BJ (cell line): ENCODE measurements at regions not wholly inside any gene's neighbourhood (a gene's known extent, or its start where the extent isn't known, plus 50 kb on each side); places are given as distances from the start of the nearest gene placed in this dataset.

ENCODE experiments used
- CTCF ChIA-PET: fragments of 350-600 bp; formaldehyde crosslinking; extraction: SDS; loops from one replicate; lab custom pipeline; 2021; ENCODE audit warnings: antibody characterized with exemption, inconsistent platforms; lab: Yijun Ruan, JAX
- POLR2A ChIA-PET: fragments of 300-600 bp; sonication (Branson Sonifier 250); formaldehyde crosslinking; extraction: SDS; loops from one replicate; lab custom pipeline; 2021; ENCODE audit warnings: antibody characterized with exemption; lab: Charles Lee
- DNase-seq: peaks from one replicate; pipeline ENCODE4 v3.0.0-alpha.2; 2011; ENCODE audit warnings: low read depth
- H3K27me3 ChIP-seq: 2 replicates; pipeline ENCODE4 v1.6.0; 2011; ENCODE audit warnings: low read length; ENCODE audit not compliant: control insufficient read depth, insufficient read depth
- H3K36me3 ChIP-seq: 2 replicates; pipeline ENCODE4 v1.5.1; 2011; ENCODE audit warnings: low read length; ENCODE audit not compliant: control insufficient read depth, insufficient read depth
- H3K4me3 ChIP-seq: 2 replicates; pipeline ENCODE4 v1.5.1; 2011; ENCODE audit warnings: low read depth, mild to moderate bottlenecking, control low read depth, low read length
- TF ChIP-seq, protein P1 (sequence below): IDR thresholded peaks from 2 replicates; pipeline ENCODE4 v1.5.1; 2011; ENCODE audit warnings: low read depth, mild to moderate bottlenecking, control low read depth, inconsistent platforms, low read length, moderate library complexity; ENCODE audit not compliant: insufficient read depth

DNA sequence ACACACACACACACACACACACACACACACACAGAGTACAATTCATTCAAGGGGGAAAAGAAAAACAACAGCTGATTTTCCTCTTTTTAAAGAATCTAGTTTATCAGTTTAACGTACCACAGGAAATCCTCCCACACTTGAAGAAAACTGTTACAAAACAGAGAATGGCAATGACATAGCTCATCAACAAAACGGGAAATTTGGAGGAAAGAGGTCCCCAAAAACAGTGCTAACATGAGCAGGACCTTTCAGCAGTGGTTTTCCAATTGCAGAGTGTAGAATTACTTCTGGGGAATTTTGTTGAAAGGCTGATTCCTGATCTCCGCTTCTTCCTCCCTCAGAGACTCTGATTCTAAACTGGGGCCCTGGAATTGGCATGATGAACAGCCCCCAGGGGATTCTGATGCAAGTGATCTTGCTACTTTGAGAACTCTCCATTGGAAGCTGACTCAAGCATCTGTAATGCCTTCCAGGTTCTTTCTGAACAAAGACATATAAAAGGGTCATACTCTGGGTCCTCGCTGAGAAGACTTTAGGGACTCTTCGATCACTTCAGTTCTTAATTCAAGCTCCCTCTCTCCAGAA, 442.6 kb upstream of the PROK2 start:
- DNase-seq: no peak
- TF ChIP-seq, protein P1, sequence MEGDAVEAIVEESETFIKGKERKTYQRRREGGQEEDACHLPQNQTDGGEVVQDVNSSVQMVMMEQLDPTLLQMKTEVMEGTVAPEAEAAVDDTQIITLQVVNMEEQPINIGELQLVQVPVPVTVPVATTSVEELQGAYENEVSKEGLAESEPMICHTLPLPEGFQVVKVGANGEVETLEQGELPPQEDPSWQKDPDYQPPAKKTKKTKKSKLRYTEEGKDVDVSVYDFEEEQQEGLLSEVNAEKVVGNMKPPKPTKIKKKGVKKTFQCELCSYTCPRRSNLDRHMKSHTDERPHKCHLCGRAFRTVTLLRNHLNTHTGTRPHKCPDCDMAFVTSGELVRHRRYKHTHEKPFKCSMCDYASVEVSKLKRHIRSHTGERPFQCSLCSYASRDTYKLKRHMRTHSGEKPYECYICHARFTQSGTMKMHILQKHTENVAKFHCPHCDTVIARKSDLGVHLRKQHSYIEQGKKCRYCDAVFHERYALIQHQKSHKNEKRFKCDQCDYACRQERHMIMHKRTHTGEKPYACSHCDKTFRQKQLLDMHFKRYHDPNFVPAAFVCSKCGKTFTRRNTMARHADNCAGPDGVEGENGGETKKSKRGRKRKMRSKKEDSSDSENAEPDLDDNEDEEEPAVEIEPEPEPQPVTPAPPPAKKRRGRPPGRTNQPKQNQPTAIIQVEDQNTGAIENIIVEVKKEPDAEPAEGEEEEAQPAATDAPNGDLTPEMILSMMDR: no peak
- ChIA-PET POLR2A (no interaction called here), CTCF (interaction anchor here (0.7 to 1.7 kb wide), 5 partner anchors 11 to 149 kb away, joined by 3 to 5 read pairs (median 3); no protein-coding TSS in a partner anchor)
- Histone ChIP-seq H3K4me3 (no peak overlapping the region), H3K27me3 (peaks cover 16% of the 10 kb centered on the region), H3K36me3 (no peaks in the 10 kb centered on the region)

DNA sequence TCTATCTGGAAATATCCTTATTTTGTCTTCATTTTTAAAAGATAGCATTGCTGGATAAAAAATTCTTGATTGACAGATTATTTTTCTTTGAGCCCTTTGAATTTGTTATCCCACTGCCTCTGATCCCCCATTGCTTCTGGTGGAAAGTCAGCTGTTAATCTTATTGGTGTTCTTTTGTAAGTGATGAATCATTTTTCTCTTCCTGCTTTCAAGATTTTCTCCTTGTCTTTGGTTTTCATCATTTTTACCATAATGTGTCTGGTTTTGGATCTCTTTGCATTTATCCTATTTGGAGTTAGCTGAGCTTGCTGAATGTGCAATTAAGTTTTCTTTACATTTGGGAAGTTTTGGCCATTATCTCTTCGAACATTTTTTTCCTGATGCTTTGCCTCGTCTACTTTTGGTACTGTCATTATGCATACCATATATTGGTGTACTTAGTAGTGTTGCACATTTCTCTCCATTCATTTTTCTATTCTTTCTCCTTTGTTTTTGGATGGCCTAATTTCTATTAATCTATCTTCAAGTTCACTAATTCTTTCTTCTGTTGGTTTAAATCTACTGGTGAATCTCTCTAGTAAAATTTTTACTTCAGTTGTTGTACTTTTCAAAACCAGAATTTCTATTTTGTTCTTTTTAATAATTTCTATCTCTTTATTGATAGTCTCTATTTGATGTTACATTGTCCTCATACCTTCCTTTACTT, 440.0 kb upstream of the PROK2 start:
- ChIA-PET CTCF (interaction anchor here (0.6 kb wide), 1 partner anchor 645 kb away, joined by 3 read pairs; no protein-coding TSS in a partner anchor), POLR2A (no interaction called here)
- no peak overlapping the region for H3K4me3 ChIP-seq
- H3K36me3 ChIP-seq: no peaks in the 10 kb centered on the region
- peaks cover 6% of the 10 kb centered on the region for H3K27me3 ChIP-seq
- DNase-seq: no peak
- TF ChIP-seq, protein P1: no peak

DNA sequence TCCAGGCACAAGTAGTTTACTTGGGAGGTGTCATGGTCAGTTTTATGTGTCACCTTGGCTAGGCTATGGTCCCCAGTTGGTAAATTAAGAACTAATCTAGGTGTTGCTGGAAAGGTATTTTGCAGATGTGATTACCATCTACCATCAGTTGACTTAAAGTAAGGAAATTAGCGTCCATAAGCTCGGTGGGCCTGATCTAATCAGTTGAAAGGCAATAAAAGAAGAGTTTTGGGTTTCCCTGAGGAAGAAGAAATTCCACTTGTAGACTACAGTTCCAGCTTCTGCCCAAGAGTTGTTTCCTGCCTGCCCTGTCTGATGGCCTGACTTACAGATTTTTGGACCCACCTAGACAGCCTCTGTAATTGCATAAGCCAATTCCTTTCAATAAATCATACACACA, 438.7 kb upstream of the PROK2 start:
- Histone ChIP-seq H3K27me3 (peaks cover 3% of the 10 kb centered on the region), H3K4me3 (no peak overlapping the region), H3K36me3 (no peaks in the 10 kb centered on the region)
- POLR2A ChIA-PET: no interaction called here
- TF ChIP-seq, protein P1: no peak
- DNase-seq: no peak
- CTCF ChIA-PET: interaction anchor here (0.6 to 0.7 kb wide), 2 partner anchors 15 to 17 kb away, joined by 3 read pairs; no protein-coding TSS in a partner anchor

DNA sequence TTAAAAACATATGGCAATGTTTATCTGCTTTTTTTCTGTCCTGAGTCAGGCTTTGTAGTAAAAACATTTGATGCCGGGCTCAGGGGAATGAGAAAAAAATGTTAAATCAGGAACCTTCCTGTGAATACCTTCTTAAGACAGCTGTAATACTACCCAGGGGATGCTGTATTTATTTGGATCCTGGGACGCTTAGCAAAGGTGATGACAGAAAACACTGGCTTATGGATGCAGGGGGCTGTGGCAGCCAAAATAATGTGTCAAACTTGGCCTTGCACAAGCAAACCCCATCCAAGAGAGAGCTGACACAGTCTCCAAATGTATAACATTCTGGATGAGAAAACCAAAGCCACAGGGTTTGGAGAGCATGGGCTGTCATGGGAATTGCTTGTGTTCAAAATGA, 438.2 kb upstream of the PROK2 start:
- Histone ChIP-seq H3K36me3 (no peaks in the 10 kb centered on the region), H3K27me3 (peaks cover 2% of the 10 kb centered on the region; the same call in 1 of the 2 replicates), H3K4me3 (no peak overlapping the region)
- ChIA-PET POLR2A (no interaction called here), CTCF (no interaction called here)
- no peak for DNase-seq
- TF ChIP-seq, protein P1: no peak

GRCh38 chr3:72222410-72222809, 437.5 kb upstream of the PROK2 start:
- Histone ChIP-seq H3K27me3 (no peaks in the 10 kb centered on the region), H3K4me3 (no peak overlapping the region), H3K36me3 (no peaks in the 10 kb centered on the region)
- POLR2A ChIA-PET: no interaction called here
- DNase-seq: no peak
- CTCF ChIA-PET: no interaction called here
- TF ChIP-seq, protein P1: no peak
